ENCODE measurements at regions not wholly inside any gene's neighbourhood (a gene's known extent, or its start where the extent isn't known, plus 50 kb on each side); places are given as distances from the start of the nearest gene placed in this dataset.

DNA sequence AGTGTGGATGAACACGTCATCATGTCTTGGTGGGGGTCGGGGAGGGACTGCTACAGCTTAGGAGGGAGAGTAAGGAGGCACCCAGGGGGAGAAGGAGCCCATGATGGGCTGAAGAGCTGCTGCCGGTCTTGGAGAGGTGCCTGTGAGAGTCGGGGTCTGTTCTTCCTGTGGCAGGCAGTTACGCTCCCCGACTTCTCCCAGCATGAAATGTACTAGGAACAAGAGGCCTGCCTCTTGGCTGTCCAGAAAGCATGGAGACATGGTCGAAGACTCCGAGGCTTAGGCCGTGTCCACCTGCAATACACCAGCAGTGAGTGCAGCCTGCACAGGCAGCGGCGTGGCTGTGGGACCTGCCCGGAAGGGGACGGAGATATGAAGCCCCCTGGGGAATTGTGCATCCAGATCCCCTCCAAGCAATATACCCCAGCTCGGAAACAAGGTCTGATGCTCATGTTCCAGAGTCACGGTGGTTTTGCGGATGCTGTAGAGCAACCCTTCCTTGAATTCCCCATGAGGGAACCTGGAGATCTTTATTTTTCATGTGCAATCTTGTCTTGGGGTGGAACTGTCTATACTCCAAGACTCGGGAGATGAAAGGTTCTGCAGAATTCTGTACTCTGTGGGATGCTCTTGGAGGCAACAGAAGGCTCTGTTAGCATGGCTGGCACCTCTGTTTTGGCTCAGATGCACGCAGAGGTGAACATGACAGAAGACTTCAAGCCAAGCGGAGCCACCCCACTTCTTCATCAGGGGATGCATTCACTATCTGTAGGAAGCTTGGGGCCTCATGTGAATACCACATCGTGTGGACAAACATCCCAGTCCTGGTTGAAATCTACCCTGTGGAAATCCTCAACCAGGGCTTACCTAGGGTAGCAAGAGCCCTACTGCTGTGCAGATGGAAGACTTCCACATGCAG lies 374.9 kb upstream of the IRX4 start:
- Histone ChIP-seq H3K36me3 (no peaks in the 10 kb centered on the region), H3K27me3 (replicated peaks in 1 of 7) (peaks cover 0 to 7% (median 0%) of the 10 kb centered on the region in 7 donors), H3K4me1 (no peaks in the 10 kb centered on the region), H3K9me3 (no peaks in the 10 kb centered on the region), H3K27ac (no peak overlapping the region), H3K4me3 (no peak overlapping the region)
- no peak for DNase-seq
- intact Hi-C loops (cut with DNase I; ENCODE audit: low total_unique reads): no loop called here
- WGBS, 5 donors: 81 to 88% (median 86%) methylated on average over 20 of the region's 20 CpGs
- TF ChIP-seq POLR2AphosphoS5 (IDR thresholded peaks at IDR 0.05) (no peak), POLR2A (IDR thresholded peaks at IDR 0.05) (no peak)
- TF ChIP-seq, protein P1, sequence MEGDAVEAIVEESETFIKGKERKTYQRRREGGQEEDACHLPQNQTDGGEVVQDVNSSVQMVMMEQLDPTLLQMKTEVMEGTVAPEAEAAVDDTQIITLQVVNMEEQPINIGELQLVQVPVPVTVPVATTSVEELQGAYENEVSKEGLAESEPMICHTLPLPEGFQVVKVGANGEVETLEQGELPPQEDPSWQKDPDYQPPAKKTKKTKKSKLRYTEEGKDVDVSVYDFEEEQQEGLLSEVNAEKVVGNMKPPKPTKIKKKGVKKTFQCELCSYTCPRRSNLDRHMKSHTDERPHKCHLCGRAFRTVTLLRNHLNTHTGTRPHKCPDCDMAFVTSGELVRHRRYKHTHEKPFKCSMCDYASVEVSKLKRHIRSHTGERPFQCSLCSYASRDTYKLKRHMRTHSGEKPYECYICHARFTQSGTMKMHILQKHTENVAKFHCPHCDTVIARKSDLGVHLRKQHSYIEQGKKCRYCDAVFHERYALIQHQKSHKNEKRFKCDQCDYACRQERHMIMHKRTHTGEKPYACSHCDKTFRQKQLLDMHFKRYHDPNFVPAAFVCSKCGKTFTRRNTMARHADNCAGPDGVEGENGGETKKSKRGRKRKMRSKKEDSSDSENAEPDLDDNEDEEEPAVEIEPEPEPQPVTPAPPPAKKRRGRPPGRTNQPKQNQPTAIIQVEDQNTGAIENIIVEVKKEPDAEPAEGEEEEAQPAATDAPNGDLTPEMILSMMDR (IDR thresholded peaks at IDR 0.05 in 8 of 11, conservative IDR thresholded peaks at IDR 0.05 in 3 of 11): no peak

DNA sequence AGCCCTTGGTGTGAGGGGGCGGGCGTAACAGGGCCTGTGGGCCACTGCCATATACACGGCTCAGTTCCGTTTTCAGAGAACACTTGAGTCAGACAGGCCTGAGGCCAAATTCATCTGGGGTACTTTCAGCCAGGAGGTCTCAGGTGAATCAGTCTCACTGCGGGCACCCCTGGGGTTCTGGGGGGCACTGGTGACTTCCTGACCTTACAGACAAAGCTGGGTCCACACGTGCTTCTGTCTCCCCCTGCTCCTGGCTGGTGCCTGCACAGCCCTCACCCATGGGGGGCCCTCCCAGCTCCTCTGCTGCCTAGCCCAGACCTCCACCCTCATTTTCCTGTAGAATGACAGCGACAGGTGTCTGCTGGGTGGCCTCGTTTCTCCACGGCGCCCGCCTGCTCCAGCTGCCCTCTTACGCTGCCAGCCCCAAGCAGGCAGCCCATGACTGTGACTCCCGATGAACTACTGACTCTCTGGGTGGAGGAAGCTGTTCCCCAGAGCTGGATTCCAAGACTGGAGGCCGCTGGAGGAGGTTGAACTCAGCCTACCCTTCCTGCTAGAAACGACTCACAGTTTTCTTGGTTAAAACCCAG lies 374.1 kb upstream of the IRX4 start:
- DNase-seq: no peak
- TF ChIP-seq POLR2A (IDR thresholded peaks at IDR 0.05) (no peak), POLR2AphosphoS5 (IDR thresholded peaks at IDR 0.05) (no peak)
- TF ChIP-seq, protein P1 (IDR thresholded peaks at IDR 0.05 in 8 of 11, conservative IDR thresholded peaks at IDR 0.05 in 3 of 11): no peak
- Histone ChIP-seq H3K27ac (no peak overlapping the region), H3K9me3 (no peaks in the 10 kb centered on the region), H3K36me3 (no peaks in the 10 kb centered on the region), H3K4me1 (no peaks in the 10 kb centered on the region), H3K4me3 (no peak overlapping the region), H3K27me3 (replicated peaks in 1 of 7) (peaks cover 0 to 6% (median 0%) of the 10 kb centered on the region in 7 donors)
- intact Hi-C loops (cut with DNase I; ENCODE audit: low total_unique reads): no loop called here
- WGBS, 5 donors: 76 to 87% (median 80%) methylated on average over 9 to 15 of the region's 15 CpGs

DNA sequence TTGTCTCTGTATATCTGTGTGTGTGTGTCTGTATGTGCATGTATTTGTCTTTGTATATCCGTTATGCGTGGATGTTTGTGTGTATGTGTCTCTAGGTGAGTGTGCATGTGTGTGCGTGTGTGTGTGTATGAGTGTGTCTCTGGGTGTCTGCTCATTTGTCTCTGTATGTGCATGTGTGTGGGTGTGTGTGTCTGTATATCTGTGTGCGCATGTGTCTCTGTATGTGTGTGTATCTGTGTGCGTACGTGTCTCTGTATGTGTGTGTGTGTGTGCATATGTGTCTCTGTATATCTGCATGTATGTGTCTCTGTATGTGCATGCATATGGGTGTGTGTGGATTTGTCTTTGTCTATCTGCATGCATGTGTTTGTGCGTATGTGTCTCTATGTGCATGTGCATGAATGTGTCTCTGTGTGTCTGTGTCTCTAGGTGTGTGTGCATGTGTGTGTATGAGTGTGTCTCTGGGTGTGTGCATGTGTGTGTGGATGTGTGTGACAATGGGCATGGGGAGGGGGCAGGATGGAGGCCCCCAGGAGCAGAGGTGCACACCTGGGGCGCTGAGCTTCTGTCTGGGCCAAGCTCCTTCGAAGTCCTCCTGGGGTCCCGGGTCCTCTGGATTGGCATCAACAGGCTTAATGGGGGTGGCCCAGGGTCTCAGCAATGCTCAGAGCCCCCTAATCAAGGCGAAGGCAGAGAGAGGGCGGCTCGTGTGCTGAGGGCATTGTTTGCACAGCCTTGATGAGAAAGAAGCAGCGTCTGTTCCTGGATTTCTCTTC lies 373.4 kb upstream of the IRX4 start:
- intact Hi-C loops (cut with DNase I; ENCODE audit: low total_unique reads): no loop called here
- DNase-seq: no peak
- H3K4me1 ChIP-seq: no peaks in the 10 kb centered on the region
- no peaks in the 10 kb centered on the region for H3K9me3 ChIP-seq
- H3K4me3 ChIP-seq: no peak overlapping the region
- H3K27ac ChIP-seq: no peak overlapping the region
- 74 to 93% (median 89%) methylated on average over 11 to 14 of the region's 14 CpGs for WGBS, 5 donors
- TF ChIP-seq, protein P1 (IDR thresholded peaks at IDR 0.05 in 8 of 11, conservative IDR thresholded peaks at IDR 0.05 in 3 of 11): no peak
- TF ChIP-seq POLR2AphosphoS5 (IDR thresholded peaks at IDR 0.05) (no peak), POLR2A (IDR thresholded peaks at IDR 0.05) (no peak)
- peaks cover 0 to under 1% (median 0%) of the 10 kb centered on the region in 7 donors for H3K27me3 ChIP-seq (replicated peaks in 1 of 7)
- no peaks in the 10 kb centered on the region for H3K36me3 ChIP-seq

All from spleen (tissue), 11 donors.